ENCODE measurements at regions not wholly inside any gene's neighbourhood (a gene's known extent, or its start where the extent isn't known, plus 50 kb on each side); places are given as distances from the start of the nearest gene placed in this dataset.

GRCh38 chr18:76572518-76573247 is 77.6 kb upstream of the ZNF516 start:
- no peak for DNase-seq (ENCODE audit: low read depth in 2 of 2)

GRCh38 chr18:76571689-76572088 is 76.6 kb upstream of the ZNF516 start:
- DNase-seq (ENCODE audit: low read depth in 2 of 2): no peak

GRCh38 chr18:76570856-76571255 is 75.8 kb upstream of the ZNF516 start:
- no peak for DNase-seq (ENCODE audit: low read depth in 2 of 2)

GRCh38 chr18:76569644-76570419 is 74.8 kb upstream of the ZNF516 start:
- no peak for DNase-seq (ENCODE audit: low read depth in 2 of 2)

- no peak for DNase-seq (ENCODE audit: low read depth in 2 of 2)
These were observed 73.7 kb upstream of the ZNF516 start for GRCh38 chr18:76568731-76569130.

- no peak for DNase-seq (ENCODE audit: low read depth in 2 of 2)
These were observed 72.9 kb upstream of the ZNF516 start for GRCh38 chr18:76567835-76568445.

GRCh38 chr18:76566987-76567386 is 71.9 kb upstream of the ZNF516 start:
- DNase-seq (ENCODE audit: low read depth in 2 of 2): no peak

GRCh38 chr18:76565238-76566173 is 70.5 kb upstream of the ZNF516 start:
- no peak for DNase-seq (ENCODE audit: low read depth in 2 of 2)

GRCh38 chr18:76564655-76565237 is 69.7 kb upstream of the ZNF516 start:
- DNase-seq (ENCODE audit: low read depth in 2 of 2): no peak

- DNase-seq (ENCODE audit: low read depth in 2 of 2): no peak
These were observed 69.1 kb upstream of the ZNF516 start for GRCh38 chr18:76564117-76564516.

GRCh38 chr18:76562286-76563122 is 67.5 kb upstream of the ZNF516 start:
- no peak for DNase-seq (ENCODE audit: low read depth in 2 of 2)

GRCh38 chr18:76558881-76559667 is 64.0 kb upstream of the ZNF516 start:
- no peak for DNase-seq (ENCODE audit: low read depth in 2 of 2)

GRCh38 chr18:76557026-76557575 is 62.1 kb upstream of the ZNF516 start:
- DNase-seq (ENCODE audit: low read depth in 2 of 2): no peak

- DNase-seq (ENCODE audit: low read depth in 2 of 2): no peak
These were observed 59.6 kb upstream of the ZNF516 start for GRCh38 chr18:76554547-76555222.

GRCh38 chr18:76553715-76554546 is 58.9 kb upstream of the ZNF516 start:
- no peak for DNase-seq (ENCODE audit: low read depth in 2 of 2)

- no peak for DNase-seq (ENCODE audit: low read depth in 2 of 2)
These were observed 53.5 kb upstream of the ZNF516 start for GRCh38 chr18:76548541-76548940.

- DNase-seq (ENCODE audit: low read depth in 2 of 2): no peak
These were observed 52.3 kb upstream of the ZNF516 start for GRCh38 chr18:76547296-76547695.

GRCh38 chr18:76546436-76546835 is 51.4 kb upstream of the ZNF516 start:
- no peak for DNase-seq (ENCODE audit: low read depth in 2 of 2)

Data from stimulated activated CD4-positive, alpha-beta T cell treated with anti-CD3 and anti-CD28 coated beads, Interleukin-1b, Interleukin-23, amount 100 ng/mL, for 1 hour (primary cell).